Sigmoid colon (tissue), 4 donors: ENCODE measurements at regions not wholly inside any gene's neighbourhood (a gene's known extent, or its start where the extent isn't known, plus 50 kb on each side); places are given as distances from the start of the nearest gene placed in this dataset.

Experiments used
- CTCF ChIP-seq, 4 experiments: fragments of 450-650 bp in 3 of 4; fragments of 200-600 bp in 1 of 4; IDR thresholded peaks; one replicate each; pipeline ENCODE4 v1.5.1; 2016 to 2019; ENCODE audit warnings: antibody characterized with exemption in 4 of 4, mild to moderate bottlenecking in 3 of 4, moderate library complexity in 2 of 4
- POLR2AphosphoS5 ChIP-seq, 4 donors: sonication (generic); formaldehyde crosslinking; IDR thresholded peaks; one replicate each; pipeline ENCODE4 v1.6.1; 2017; ENCODE audit warnings: antibody characterized with exemption in 4 of 4

- TF ChIP-seq POLR2AphosphoS5 (IDR thresholded peaks at IDR 0.05): no peak
- TF ChIP-seq CTCF (IDR thresholded peaks at IDR 0.05): no peak
These were observed 232.7 kb downstream of the MAF start for GRCh38 chr16:79367822-79368221.
